ENCODE measurements at regions not wholly inside any gene's neighbourhood (a gene's known extent, or its start where the extent isn't known, plus 50 kb on each side); places are given as distances from the start of the nearest gene placed in this dataset.

DNA sequence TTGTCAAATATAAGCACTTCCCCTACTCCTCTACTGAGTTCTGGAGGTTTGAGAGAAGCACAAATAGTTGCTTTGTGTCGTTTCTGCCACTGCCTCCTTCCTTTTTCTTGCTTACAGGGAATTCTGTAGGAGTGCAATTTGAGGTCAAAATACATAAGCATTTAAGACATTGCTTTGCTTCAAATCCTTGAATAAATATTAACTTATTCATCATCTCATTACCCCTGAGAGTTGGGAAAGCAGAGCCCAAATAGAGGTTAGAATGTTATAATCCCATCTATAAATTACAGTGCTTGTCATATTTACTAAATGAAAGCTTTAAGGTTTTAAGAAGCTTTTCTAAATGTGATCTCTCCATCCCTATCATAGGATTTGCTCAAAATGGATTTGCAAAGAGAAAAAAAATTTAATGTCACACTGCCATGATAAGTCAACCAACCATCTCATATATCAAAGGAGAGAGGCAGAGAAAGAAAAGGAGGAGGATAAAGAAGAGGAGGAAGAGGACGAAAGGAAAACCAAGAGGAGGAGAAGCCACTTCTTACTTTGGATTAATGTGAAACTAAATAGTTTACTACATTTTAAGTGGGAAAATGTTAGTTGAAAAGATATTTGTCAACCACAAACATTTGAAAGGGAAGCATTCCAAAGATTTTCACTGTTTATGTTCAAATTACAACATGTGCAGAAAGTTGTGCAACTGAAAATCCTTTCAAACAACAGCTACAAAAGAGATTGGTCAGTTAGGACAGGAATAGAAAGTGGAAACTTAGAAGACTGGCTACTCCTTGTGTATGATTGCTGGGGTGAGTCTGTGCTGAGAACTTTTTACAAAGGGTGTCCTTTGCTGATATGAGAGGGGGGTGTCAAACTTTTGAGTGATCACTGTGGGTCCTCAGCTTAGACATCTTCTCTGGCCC, 277.3 kb upstream of the FN1 start:
- TF ChIP-seq, protein P1, sequence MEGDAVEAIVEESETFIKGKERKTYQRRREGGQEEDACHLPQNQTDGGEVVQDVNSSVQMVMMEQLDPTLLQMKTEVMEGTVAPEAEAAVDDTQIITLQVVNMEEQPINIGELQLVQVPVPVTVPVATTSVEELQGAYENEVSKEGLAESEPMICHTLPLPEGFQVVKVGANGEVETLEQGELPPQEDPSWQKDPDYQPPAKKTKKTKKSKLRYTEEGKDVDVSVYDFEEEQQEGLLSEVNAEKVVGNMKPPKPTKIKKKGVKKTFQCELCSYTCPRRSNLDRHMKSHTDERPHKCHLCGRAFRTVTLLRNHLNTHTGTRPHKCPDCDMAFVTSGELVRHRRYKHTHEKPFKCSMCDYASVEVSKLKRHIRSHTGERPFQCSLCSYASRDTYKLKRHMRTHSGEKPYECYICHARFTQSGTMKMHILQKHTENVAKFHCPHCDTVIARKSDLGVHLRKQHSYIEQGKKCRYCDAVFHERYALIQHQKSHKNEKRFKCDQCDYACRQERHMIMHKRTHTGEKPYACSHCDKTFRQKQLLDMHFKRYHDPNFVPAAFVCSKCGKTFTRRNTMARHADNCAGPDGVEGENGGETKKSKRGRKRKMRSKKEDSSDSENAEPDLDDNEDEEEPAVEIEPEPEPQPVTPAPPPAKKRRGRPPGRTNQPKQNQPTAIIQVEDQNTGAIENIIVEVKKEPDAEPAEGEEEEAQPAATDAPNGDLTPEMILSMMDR (IDR thresholded peaks at IDR 0.05; ENCODE audit: insufficient read depth, low read length) = no peak
- no peak for TF ChIP-seq REST (IDR thresholded peaks at IDR 0.05; ENCODE audit: insufficient replicate concordance, low read depth)

All from HL-60 (cell line).